HFF-Myc (cell line): ENCODE measurements at regions not wholly inside any gene's neighbourhood (a gene's known extent, or its start where the extent isn't known, plus 50 kb on each side); places are given as distances from the start of the nearest gene placed in this dataset.

ENCODE experiments used
- DNase-seq: peaks from one replicate; pipeline ENCODE4 v3.0.0-alpha.2; 2011; ENCODE audit warnings: low read depth; ENCODE audit errors: extremely low read depth
- H3K4me3 ChIP-seq: replicated peaks from 2 replicates; pipeline ENCODE4 v1.5.1; 2011; ENCODE audit warnings: low read depth, mild to moderate bottlenecking, control low read depth, low read length
- CTCF ChIP-seq: IDR thresholded peaks from 2 replicates; pipeline ENCODE4 v1.5.1; 2012; ENCODE audit warnings: mild to moderate bottlenecking, low read depth, low read length, control low read depth; ENCODE audit errors: missing control alignments

GRCh38 chr14:87811246-87811645 lies 181.7 kb downstream of the GALC start:
- TF ChIP-seq CTCF = no peak

GRCh38 chr14:87810711-87811110 lies 182.3 kb downstream of the GALC start:
- H3K4me3 ChIP-seq = no peak overlapping the region
- TF ChIP-seq CTCF = no peak
- no peak for DNase-seq

More at GRCh38 chr14:87811246-87811645, 181.7 kb downstream of the GALC start:
- DNase-seq = no peak
- no peak overlapping the region for H3K4me3 ChIP-seq

- TF ChIP-seq CTCF = no peak
- H3K4me3 ChIP-seq = no peak overlapping the region
- DNase-seq = no peak
These were observed 183.7 kb downstream of the GALC start for GRCh38 chr14:87809261-87809660.

- DNase-seq = peak; percentile 24
- no peak overlapping the region for H3K4me3 ChIP-seq
- TF ChIP-seq CTCF = peak; percentile 91
These were observed 187.7 kb downstream of the GALC start for GRCh38 chr14:87805315-87805723.

- no peak for DNase-seq
- TF ChIP-seq CTCF = no peak
- no peak overlapping the region for H3K4me3 ChIP-seq
These were observed 192.8 kb downstream of the GALC start for GRCh38 chr14:87800216-87800615.

- no peak for TF ChIP-seq CTCF
- DNase-seq = no peak
- H3K4me3 ChIP-seq = no peak overlapping the region
These were observed 193.6 kb downstream of the GALC start for GRCh38 chr14:87799400-87799799.

GRCh38 chr14:87797001-87797400 lies 196.0 kb downstream of the GALC start:
- no peak for DNase-seq
- TF ChIP-seq CTCF = no peak
- no peak overlapping the region for H3K4me3 ChIP-seq
